H4 (cell line): ENCODE measurements at regions not wholly inside any gene's neighbourhood (a gene's known extent, or its start where the extent isn't known, plus 50 kb on each side); places are given as distances from the start of the nearest gene placed in this dataset.
A peak's percentile ranks its signal among the peaks of the same experiment; 100 is the strongest.

Experiments used
- DNase-seq: peaks from one replicate; pipeline ENCODE4 v3.0.0-alpha.2; 2015; ENCODE audit warnings: low spot score

GRCh38 chr3:165346503-165346902 lies 150.3 kb upstream of the SLITRK3 start:
- DNase-seq = no peak

DNA sequence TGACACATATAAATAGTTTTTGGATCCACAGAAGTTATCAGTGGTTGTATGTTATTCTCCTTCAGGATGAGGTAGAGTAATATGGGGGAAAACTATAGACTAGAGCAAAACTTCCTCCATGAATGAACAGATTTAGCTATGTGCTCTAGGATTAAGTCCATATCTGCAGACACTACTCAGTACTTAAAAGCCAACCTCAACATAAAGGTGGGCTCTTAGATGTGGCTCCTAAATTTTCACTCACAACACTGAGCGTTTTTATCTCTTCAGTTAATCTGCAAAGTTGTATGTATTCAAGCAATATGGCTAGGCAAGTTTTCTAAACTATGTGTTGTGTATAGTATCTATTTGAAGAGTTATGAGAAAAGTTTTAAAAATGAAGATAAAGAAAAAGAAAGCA lies 147.0 kb upstream of the SLITRK3 start:
- no peak for DNase-seq

- DNase-seq = peak; percentile 28
Measured at GRCh38 chr3:165339753-165340152, 143.6 kb upstream of the SLITRK3 start.

GRCh38 chr3:165336786-165337185 lies 140.6 kb upstream of the SLITRK3 start:
- DNase-seq = peak; percentile 70
